Adipocyte (in vitro differentiated cells): ENCODE measurements at regions not wholly inside any gene's neighbourhood (a gene's known extent, or its start where the extent isn't known, plus 50 kb on each side); places are given as distances from the start of the nearest gene placed in this dataset.

Experiments
- DNase-seq: peaks from one replicate; pipeline ENCODE4 v3.0.0-alpha.2; 2015; ENCODE audit warnings: low read depth
- H3K27me3 ChIP-seq: replicated peaks from 2 replicates; pipeline ENCODE4 v1.7.0; 2013; ENCODE audit warnings: mild to moderate bottlenecking, low read length, moderate library complexity; ENCODE audit not compliant: control insufficient read depth, insufficient read depth
- H3K36me3 ChIP-seq: 2 replicates; pipeline ENCODE4 v1.7.0; 2013; ENCODE audit warnings: low read length, mild to moderate bottlenecking, moderate library complexity; ENCODE audit not compliant: control insufficient read depth, insufficient read depth, severe bottlenecking
- H3K4me1 ChIP-seq: 2 replicates; pipeline ENCODE4 v1.7.0; 2013; ENCODE audit warnings: mild to moderate bottlenecking, low read length, moderate library complexity; ENCODE audit not compliant: control insufficient read depth, insufficient read depth
- H3K4me3 ChIP-seq: 2 replicates; pipeline ENCODE4 v1.7.0; 2013; ENCODE audit warnings: mild to moderate bottlenecking, low read length, moderate library complexity
- H3K9ac ChIP-seq: 2 replicates; pipeline ENCODE4 v1.7.0; 2013; ENCODE audit warnings: mild to moderate bottlenecking, low read length, moderate library complexity
- H3K9me3 ChIP-seq: 2 replicates; pipeline ENCODE4 v1.7.0; 2013; ENCODE audit warnings: mild to moderate bottlenecking, low read length, moderate library complexity; ENCODE audit not compliant: control insufficient read depth

DNA sequence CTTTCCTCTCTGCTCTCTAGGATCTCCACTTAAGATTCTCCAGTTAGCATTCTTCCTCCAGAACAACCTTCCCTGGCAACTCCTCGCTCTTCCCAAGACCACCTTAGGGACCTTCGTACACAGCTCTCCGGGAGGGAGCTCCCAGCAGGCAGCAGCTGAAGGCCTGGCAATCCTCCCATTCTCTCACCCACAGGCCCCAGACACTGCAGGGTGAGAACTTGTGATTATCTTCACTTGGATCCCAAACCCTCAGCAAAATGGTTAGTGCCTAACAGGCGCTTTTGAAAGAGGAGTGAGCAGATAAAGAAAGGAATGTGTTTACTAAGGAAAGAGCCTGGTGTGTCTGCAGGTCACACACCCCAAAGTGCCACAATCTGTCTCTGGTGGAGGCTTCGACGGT is 83.8 kb upstream of the SNTG2 start:
- no peak overlapping the region for H3K9ac ChIP-seq
- H3K4me1 ChIP-seq, result no peaks in the 10 kb centered on the region
- H3K36me3 ChIP-seq, result no peaks in the 10 kb centered on the region
- no peaks in the 10 kb centered on the region for H3K9me3 ChIP-seq
- peaks cover 78% of the 10 kb centered on the region for H3K27me3 ChIP-seq
- H3K4me3 ChIP-seq, result no peak overlapping the region
- no peak for DNase-seq

DNA sequence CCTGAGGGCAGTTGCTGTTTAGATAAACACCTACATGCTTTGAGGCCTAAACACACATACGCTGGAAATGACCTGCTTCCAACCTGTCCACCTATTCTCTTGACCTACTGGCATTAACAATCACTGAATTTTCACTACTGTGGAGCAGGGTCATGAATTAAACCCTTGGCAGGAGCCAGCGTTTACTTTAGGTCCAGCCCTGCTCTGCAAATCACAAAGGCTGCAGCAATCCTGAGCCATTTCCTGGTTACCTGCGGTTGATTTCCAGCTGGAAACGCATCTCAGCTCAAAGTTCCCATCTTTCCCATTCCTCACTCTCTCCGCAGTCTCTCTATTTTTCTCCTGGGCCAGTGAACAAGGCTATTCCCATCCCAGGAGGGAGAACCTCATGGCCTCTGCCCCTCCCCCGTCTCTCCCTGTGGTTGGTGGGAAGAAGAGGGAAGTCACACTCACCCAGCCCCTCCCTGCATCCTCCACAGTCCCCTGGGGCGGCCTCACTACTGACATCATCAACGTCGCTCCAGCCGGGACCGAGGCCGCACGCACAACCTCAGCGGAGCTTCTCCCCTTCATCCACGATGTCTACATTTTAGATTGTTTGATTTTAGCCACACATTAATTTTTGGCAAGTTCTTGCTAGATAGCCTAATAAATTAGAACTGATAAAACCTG is 84.5 kb upstream of the SNTG2 start:
- Histone ChIP-seq H3K27me3 (peaks cover 79% of the 10 kb centered on the region), H3K4me3 (no peak overlapping the region), H3K9ac (no peak overlapping the region), H3K36me3 (no peaks in the 10 kb centered on the region), H3K9me3 (no peaks in the 10 kb centered on the region), H3K4me1 (no peaks in the 10 kb centered on the region)
- DNase-seq, result no peak

DNA sequence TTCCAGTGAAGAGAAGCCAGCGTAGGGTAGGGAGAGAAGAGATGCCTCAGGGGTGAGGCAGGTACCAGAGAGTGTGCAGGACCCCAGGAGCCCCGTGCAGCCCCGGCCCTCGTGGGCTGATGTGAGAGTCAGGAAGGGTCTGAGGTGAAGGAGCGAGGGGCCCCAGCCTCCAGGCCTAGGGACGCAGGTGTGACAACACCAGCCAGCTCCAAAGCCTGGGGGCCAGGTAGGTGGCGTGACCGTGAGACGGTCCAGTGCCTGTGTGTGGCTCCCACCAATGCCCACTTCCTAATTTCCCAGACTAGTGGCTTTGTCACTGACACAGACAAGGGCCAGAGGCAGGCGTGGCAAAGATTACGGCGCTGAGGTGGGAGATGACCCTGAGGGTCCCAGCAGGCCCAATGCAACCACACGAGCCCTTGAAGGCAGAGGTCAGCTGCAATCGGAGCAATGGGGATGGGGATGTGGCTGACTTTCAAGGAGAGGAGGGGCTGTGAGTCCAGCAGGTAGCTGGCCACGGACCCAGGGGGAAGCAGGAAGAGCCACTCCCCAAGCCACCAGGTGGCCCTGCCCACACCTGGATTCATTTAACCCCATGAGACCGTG is 86.0 kb upstream of the SNTG2 start:
- no peaks in the 10 kb centered on the region for H3K36me3 ChIP-seq
- H3K4me1 ChIP-seq, result no peaks in the 10 kb centered on the region
- H3K9me3 ChIP-seq, result no peaks in the 10 kb centered on the region
- no peak for DNase-seq
- H3K4me3 ChIP-seq, result no peak overlapping the region
- H3K27me3 ChIP-seq, result peaks cover 72% of the 10 kb centered on the region
- H3K9ac ChIP-seq, result no peak overlapping the region

DNA sequence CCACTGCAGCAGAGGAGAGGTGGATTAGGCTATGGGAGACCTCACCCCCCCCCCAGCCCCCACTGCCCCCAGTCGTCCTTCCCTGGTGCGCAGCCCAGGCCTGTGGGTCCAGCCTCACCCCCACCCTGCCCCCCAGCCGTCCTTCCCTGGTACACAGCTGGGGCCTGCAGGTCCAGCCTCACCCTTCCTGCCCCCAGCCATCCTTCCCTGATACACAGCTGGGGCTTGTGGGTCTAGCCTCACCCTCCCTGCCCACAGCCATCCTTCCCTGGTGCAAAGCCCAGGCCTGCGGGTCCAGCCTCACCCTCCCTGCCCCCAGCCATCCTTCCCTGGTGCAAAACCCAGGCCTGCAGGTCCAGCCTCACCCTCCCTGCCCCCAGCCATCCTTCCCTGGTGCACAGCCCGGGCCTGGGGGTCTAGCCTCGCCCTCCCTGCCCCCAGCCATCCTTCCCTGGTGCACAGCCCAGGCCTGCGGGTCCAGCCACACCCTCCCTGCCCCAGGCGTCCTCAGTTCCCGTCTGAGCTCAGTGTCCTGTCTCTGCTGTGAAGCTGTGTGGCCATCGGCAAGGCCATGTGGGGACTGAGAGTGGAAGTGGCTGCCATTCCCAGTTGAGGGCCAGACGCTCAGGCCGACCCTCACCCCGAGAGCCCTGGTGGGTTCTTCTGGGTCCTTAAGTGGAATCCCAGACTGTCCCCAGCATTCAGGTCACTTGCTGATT is 86.8 kb upstream of the SNTG2 start:
- Histone ChIP-seq H3K4me3 (no peak overlapping the region), H3K4me1 (no peaks in the 10 kb centered on the region), H3K9ac (no peak overlapping the region), H3K27me3 (peaks cover 70% of the 10 kb centered on the region), H3K36me3 (no peaks in the 10 kb centered on the region), H3K9me3 (no peaks in the 10 kb centered on the region)
- no peak for DNase-seq

DNA sequence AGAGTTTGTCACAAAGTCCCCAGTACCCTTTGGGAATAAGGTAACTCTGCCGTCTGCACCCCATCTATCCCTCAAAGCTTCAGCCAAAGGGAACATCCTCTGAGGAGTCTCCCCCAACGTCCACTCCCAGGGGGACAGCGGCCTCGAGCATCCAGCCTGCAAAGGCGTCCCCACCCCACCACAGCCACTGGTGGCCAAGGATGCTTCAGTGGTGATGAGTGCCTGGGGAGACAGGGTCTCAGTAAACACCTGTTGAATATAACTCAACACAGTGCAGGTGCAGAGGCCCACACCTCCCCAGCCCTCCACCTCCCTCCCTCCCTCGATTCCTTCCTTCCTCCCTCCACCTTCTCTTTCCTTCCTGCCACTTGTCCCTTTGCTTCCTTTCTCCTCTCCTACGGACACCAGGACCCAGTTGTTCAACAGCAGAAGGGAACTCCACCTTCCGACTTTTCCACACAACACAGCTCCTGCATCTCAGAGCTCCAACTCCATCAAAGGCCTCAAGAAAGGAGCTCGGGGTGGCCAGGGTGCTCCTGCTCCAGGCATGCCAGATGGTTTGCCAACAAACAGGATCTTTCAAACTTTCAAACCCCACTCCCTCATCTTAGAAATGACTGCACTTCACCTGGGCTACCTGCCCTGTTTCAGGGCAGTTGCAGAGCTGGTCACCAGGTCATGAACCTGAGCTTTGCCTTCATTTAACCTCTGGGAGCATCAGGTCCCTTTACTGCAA is 87.8 kb upstream of the SNTG2 start:
- Histone ChIP-seq H3K4me1 (no peaks in the 10 kb centered on the region), H3K9ac (no peak overlapping the region), H3K27me3 (peaks cover 72% of the 10 kb centered on the region), H3K4me3 (no peak overlapping the region), H3K9me3 (no peaks in the 10 kb centered on the region), H3K36me3 (no peaks in the 10 kb centered on the region)
- DNase-seq, result no peak

DNA sequence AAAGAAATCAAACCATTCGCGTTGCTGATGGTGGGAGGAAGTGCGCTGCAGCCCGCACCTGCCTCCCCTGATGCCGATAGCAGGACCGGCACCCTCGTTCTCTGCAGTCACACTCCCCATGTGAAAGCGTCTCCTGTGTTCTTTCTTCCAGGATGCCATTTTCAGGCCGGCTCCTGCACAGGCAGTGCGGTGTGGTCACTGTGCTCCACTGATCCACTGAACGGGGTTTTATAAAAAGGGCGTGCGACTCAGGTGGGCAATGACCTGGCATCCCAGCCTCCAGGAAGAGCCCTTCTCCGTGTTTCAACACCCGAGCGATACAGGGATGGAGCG is 88.3 kb upstream of the SNTG2 start:
- Histone ChIP-seq H3K9ac (no peak overlapping the region), H3K36me3 (no peaks in the 10 kb centered on the region), H3K4me3 (no peak overlapping the region), H3K4me1 (no peaks in the 10 kb centered on the region), H3K27me3 (peaks cover 71% of the 10 kb centered on the region), H3K9me3 (no peaks in the 10 kb centered on the region)
- no peak for DNase-seq

DNA sequence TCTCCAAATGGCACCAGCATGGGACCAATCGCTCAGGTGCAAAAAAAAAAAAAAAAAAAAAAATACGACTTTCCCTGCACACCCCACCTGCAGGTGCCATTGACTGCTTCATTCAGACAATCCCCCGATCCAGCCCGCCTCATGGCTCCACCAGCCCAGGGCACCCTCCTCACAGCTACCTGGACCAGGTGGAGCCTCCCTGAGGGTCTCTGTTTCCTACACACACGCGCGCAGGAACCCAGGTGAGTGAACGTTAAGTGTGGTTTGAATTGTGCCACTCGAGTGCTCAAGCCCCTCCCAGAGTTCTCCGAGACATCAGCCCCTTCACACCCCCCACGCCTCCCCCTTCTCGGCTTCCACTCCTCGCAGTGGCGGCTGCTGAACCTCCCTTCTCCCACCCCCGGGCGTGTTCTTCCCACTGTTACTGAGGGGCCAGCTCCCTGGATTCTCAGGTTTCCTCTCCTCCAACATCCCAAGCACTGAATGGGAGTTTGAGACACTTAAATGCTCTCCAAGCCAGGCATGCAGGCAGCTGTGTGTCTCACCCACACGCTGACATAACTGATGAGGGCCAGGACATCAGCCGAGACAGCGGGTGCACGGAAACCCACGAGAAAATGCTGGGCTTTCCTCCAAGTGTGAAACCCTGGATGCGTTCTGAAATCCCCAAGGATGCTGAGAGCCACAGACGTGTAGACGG is 88.8 kb upstream of the SNTG2 start:
- no peaks in the 10 kb centered on the region for H3K4me1 ChIP-seq
- no peak overlapping the region for H3K4me3 ChIP-seq
- H3K27me3 ChIP-seq, result peaks cover 71% of the 10 kb centered on the region
- no peak overlapping the region for H3K9ac ChIP-seq
- no peaks in the 10 kb centered on the region for H3K9me3 ChIP-seq
- no peak for DNase-seq
- H3K36me3 ChIP-seq, result no peaks in the 10 kb centered on the region

DNA sequence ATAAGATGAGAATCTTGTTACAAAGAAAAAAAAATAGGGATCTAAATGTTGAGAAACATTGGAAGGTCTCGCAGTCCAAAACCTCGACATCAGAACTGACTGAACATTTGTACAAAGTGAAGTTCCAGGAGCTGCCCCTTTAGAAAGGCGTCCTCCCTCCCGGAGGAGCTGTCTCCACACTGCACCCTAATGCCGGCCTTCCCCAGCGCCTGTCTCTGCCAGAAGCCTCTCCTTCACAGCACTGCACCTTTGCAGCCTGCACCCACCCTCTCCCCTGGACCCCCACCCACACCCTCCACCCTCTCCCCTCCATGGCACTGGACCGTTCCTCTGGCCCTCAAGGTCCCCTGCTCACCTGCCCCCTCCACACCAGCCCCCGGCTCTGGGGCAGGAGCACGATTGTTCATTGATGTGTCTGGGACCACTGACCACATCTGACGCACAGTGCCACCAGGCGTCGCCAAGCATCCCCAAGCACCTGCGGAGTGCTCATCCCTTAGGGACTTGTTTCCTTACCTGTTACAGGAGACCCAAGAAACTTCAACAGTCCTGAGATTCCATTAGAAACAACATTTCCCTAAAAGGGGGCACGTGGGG is 90.3 kb upstream of the SNTG2 start:
- peaks cover 63% of the 10 kb centered on the region for H3K27me3 ChIP-seq
- H3K4me3 ChIP-seq, result no peak overlapping the region
- no peak for DNase-seq

DNA sequence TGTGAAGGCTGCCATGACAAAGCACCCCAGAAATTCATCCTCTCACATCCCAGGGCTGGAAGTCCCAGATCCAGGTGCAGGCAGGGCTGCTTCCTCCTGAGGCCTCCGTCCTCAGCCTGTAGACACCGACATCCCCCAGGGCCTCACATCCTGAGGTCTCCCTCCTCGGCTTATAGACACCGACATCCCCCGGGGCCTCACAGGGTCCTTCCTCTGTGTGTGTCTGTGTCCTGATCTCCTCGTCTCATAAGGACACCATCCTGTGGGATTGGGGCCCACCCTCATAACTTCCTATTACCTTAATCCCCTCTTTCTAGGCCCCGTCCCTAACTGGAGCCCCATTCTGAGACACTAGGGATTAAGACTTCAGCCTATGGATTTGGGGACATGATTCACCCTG is 92.0 kb upstream of the SNTG2 start:
- H3K4me3 ChIP-seq, result no peak overlapping the region
- no peak for DNase-seq
- no peak overlapping the region for H3K9ac ChIP-seq
- H3K4me1 ChIP-seq, result no peaks in the 10 kb centered on the region
- H3K36me3 ChIP-seq, result no peaks in the 10 kb centered on the region
- peaks cover 61% of the 10 kb centered on the region for H3K27me3 ChIP-seq
- no peaks in the 10 kb centered on the region for H3K9me3 ChIP-seq

More for the DNA sequence above, 90.3 kb upstream of the SNTG2 start:
- Histone ChIP-seq H3K36me3 (no peaks in the 10 kb centered on the region), H3K4me1 (no peaks in the 10 kb centered on the region), H3K9ac (no peak overlapping the region), H3K9me3 (no peaks in the 10 kb centered on the region)

DNA sequence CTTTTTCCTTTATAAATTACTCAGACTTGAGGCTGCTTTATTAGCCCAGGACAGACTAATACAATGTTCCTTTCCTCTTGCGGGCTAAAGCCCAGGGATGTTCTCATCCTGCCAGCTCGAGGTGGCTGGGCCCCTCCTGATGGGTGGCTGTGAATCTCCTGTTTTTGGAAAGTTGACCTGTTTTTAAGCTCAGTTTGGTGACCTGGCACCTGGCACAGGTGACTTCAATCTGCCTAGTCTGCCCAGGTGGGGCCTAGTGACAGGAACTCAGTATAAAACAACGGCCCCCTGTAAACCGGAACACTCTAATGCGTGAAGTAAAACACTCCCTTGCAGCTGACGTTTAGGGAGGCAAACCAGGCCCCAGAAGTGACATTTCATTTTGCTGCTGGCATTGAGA is 92.7 kb upstream of the SNTG2 start:
- H3K4me1 ChIP-seq, result no peaks in the 10 kb centered on the region
- no peak overlapping the region for H3K9ac ChIP-seq
- no peak for DNase-seq

More for the DNA sequence above, 92.7 kb upstream of the SNTG2 start:
- H3K27me3 ChIP-seq, result peaks cover 63% of the 10 kb centered on the region
- no peaks in the 10 kb centered on the region for H3K36me3 ChIP-seq
- H3K4me3 ChIP-seq, result no peak overlapping the region
- no peaks in the 10 kb centered on the region for H3K9me3 ChIP-seq
